B cell (primary cell): ENCODE measurements at regions not wholly inside any gene's neighbourhood (a gene's known extent, or its start where the extent isn't known, plus 50 kb on each side); places are given as distances from the start of the nearest gene placed in this dataset.
"Not testable (repeated sequence)": the region's sequence is repeated elsewhere in the genome, so short reads cannot be mapped to it uniquely, and the experiment has no call there.

ENCODE experiments used
- CTCF ChIP-seq: fragments of 200-600 bp; IDR thresholded peaks from one replicate; pipeline ENCODE4 v1.8.0; 2022; ENCODE audit warnings: antibody characterized with exemption, mild to moderate bottlenecking
- EZH2 ChIP-seq: IDR thresholded peaks from 2 replicates; pipeline ENCODE4 v1.6.1; 2012; ENCODE audit warnings: borderline replicate concordance, low read depth, mild to moderate bottlenecking, moderate library complexity, low read length; ENCODE audit not compliant: insufficient read depth, poor library complexity, severe bottlenecking

- not testable (repeated sequence) for TF ChIP-seq CTCF, EZH2
Observed at GRCh38 chr2:224167781-224168180, 128.7 kb upstream of the SERPINE2 start.
